Kasumi-1 (cell line): ENCODE measurements at regions not wholly inside any gene's neighbourhood (a gene's known extent, or its start where the extent isn't known, plus 50 kb on each side); places are given as distances from the start of the nearest gene placed in this dataset.

ENCODE experiments used
- DNase-seq, 2 experiments: peaks; one replicate each; lab custom pipeline; 2025; lab: John Stamatoyannopoulos, UW

GRCh38 chr10:101297901-101298486 is 56.0 kb upstream of the BTRC start:
- DNase-seq = peak; percentile 73 to 88

GRCh38 chr10:101299211-101299610 is 54.8 kb upstream of the BTRC start:
- no peak for DNase-seq

- peak; percentile 64 to 87 for DNase-seq
Measured at GRCh38 chr10:101301111-101301731, 52.7 kb upstream of the BTRC start.

DNA sequence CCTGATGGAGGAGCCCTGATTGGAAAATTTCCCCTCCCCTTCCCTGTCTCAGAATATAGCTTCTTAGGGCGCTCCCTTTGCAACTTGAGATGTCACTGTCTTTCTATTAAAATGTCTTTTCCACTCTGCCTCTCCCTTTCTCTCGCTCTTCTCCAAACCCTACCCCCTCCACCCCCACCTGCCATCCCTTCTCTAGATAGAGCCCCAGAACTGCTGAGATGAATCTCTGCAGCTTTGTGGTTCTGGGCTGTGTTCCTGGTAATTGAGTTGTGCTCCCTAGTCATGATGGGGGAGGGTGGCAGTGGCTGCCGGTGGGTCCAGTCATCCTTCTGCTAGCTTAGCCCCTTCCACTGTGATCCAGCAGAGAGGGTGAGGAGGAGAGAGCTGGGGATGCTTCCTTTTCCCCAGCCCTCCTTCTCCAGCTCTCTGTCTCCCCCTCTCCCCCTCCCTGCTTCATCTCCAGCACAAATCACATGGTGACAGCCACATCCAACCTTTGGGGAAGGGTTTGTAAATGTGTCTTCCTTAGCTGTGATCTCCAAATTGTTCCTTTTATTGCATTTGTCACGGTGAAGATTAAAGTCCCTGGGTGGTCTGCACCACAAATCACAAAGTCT is 50.8 kb upstream of the BTRC start:
- DNase-seq = no peak
